ENCODE measurements at regions not wholly inside any gene's neighbourhood (a gene's known extent, or its start where the extent isn't known, plus 50 kb on each side); places are given as distances from the start of the nearest gene placed in this dataset.

DNA sequence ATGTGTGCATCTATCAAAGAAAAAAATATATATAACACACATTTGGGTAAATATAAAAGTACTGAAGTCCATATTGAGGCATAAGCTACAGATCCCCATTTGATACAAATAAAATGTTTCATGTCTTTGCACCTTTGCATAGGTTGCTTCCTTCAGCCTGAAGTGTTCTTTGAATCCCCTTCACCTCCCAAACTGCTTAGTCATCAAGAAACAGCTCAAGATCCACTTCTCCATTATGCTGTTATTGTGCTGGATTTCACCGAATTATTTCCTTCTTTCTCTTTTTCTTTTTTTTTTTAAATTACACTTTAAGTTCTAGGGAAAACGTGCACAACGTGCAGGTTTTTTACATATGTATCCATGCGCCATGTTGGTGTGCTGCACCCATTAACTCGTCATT lies 419.1 kb downstream of the ENC1 start:
- TF ChIP-seq, protein P1, sequence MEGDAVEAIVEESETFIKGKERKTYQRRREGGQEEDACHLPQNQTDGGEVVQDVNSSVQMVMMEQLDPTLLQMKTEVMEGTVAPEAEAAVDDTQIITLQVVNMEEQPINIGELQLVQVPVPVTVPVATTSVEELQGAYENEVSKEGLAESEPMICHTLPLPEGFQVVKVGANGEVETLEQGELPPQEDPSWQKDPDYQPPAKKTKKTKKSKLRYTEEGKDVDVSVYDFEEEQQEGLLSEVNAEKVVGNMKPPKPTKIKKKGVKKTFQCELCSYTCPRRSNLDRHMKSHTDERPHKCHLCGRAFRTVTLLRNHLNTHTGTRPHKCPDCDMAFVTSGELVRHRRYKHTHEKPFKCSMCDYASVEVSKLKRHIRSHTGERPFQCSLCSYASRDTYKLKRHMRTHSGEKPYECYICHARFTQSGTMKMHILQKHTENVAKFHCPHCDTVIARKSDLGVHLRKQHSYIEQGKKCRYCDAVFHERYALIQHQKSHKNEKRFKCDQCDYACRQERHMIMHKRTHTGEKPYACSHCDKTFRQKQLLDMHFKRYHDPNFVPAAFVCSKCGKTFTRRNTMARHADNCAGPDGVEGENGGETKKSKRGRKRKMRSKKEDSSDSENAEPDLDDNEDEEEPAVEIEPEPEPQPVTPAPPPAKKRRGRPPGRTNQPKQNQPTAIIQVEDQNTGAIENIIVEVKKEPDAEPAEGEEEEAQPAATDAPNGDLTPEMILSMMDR (IDR thresholded peaks at IDR 0.05; ENCODE audit: insufficient read depth, low read depth, low read length, missing control alignments): no peak
- no peak overlapping the region for H3K4me3 ChIP-seq (ENCODE audit: low read depth, low read length)
- no peak for DNase-seq (ENCODE audit: low read depth)

DNA sequence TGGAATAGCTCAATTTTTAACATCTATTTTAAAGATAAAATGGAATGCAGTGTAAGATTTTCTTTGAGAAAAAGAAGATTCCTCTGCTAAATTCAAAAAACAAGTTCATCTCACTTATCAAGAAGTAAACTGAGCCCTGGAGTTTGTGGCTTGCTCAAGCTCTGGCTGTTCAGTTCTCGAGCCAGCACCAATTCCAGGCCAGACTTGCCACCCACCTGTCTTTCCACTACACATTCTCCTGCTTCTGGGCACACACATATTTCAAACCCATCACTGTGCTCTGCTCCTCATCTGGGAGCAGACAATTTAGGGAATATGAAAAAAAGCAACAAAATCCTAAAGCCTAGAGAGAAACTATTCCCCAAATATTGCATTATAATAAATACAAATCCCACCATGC lies 424.5 kb downstream of the ENC1 start:
- DNase-seq (ENCODE audit: low read depth): no peak
- TF ChIP-seq, protein P1 (IDR thresholded peaks at IDR 0.05; ENCODE audit: insufficient read depth, low read depth, low read length, missing control alignments): no peak
- no peak overlapping the region for H3K4me3 ChIP-seq (ENCODE audit: low read depth, low read length)

DNA sequence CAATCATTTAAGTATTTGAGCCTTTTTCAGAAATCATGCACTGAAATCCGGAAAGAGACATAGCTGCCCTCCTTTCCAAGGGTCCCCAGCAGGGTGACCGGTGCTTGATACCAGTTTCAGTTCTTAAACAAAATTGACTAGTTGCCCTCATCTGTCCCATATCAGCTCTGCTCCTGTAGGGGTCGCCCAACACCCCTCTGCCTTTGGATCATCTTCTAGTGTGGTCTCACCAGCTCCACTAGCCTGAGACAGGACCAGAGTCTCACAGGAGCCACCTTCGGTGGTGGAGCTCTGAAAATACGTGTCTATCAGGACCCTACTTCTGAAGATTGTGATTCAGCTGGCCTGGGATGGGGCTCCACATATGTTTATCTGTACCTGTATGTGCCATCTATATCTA lies 428.2 kb downstream of the ENC1 start:
- H3K4me3 ChIP-seq (ENCODE audit: low read depth, low read length): no peak overlapping the region
- TF ChIP-seq, protein P1 (IDR thresholded peaks at IDR 0.05; ENCODE audit: insufficient read depth, low read depth, low read length, missing control alignments): peak; percentile 36
- peak; percentile 56 for DNase-seq (ENCODE audit: low read depth)

DNA sequence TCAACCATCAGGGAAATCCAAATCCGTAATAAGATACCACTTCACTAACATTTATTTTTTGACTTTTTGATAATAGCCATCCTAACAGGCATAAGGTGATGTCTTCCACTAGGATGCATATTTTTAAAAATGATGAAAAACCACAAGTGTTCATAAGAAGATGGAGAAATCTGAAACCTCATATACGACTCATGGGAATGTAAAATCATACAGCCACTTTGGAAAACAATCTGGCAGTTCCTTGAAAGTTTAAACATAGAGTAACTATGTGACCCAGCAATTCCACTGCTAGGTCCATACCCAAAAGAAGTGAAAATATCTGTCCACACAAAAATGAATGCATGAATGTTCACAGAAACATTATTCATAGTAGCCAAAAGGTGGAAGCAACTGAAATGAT lies 431.0 kb downstream of the ENC1 start:
- no peak overlapping the region for H3K4me3 ChIP-seq (ENCODE audit: low read depth, low read length)
- DNase-seq (ENCODE audit: low read depth): no peak
- TF ChIP-seq, protein P1 (IDR thresholded peaks at IDR 0.05; ENCODE audit: insufficient read depth, low read depth, low read length, missing control alignments): no peak

DNA sequence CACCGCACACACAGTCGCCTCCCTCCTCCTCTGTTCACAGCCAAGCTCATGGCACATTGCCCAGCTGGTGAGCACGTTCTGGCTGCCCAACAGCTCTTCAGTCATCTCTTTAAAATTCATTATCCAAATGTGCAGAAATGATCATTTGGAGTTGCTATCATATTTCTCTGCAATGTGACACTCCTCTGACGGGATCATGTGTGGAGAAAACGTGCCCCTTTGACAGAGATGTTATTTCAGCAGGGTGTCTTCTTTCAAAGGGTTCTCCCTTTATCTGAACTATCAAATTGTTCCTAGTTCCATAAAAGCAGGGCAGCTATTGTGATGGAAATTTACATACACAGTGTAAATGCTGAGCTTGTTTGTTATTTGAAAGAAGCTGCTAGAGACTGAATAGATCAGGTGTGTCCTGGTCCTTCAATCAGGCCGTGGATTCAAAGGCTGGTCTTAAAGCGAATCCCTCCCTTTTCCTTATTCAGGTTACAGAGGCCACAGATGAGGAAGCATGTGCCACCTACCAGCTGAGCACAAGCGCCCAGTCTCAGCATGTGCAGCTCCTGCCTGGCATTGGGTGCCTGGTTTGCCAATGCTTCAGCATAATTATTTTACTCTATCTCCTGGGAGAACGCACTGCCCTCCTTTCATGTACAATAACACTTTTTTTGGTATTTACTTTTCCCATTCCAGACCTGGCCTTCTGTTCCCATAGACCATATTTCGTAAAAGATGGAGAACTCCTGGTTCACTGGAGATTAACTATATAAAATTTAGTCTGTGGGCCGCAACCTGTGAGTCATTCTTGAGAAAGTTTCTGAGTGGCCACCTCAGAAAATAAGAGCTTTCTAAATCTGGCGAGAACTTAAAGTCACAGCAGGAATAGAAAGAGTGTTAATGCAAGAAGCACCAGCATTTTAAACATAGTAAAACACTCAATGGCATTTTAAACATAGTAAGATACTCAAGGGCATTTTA lies 433.7 kb downstream of the ENC1 start:
- no peak for DNase-seq (ENCODE audit: low read depth)
- TF ChIP-seq, protein P1 (IDR thresholded peaks at IDR 0.05; ENCODE audit: insufficient read depth, low read depth, low read length, missing control alignments): no peak
- H3K4me3 ChIP-seq (ENCODE audit: low read depth, low read length): no peak overlapping the region

DNA sequence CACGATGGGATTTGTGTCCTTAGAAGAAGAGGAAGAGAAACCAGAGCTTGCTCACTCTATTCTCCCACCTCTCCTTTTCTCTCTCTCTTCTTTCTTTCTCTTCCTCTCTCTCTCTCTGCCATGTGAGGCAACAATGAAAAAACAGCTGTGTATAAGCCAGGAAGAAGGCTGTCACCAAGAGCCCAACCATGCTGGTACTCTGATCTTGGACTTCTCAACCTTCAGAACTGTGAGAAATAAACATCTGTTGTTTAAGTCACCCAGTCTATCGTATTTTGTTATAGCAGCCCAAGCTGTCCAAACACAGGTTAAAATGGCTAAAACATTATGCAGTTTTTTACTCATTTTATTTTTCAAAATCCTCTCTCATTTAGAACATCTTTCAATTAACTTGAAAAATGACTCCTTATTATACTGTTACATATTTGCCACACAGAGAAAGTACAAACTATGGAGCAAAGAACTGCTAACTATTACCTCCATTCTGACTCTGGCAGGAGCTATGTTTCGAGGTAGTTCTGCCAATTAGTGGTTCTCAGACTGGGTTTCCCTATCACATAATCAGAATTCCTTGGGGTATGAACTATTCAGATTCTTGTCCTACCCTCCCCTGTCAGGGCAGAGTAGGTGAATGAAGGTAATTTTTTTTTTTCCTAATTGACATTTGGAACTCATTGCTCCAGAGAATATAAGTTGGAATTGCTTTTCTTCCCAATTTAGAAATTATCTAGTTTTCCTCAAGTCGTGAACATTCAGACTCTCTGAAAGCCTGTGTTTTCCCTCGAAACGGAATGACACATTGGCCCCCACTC lies 434.6 kb downstream of the ENC1 start:
- H3K4me3 ChIP-seq (ENCODE audit: low read depth, low read length): no peak overlapping the region
- DNase-seq (ENCODE audit: low read depth): no peak
- TF ChIP-seq, protein P1 (IDR thresholded peaks at IDR 0.05; ENCODE audit: insufficient read depth, low read depth, low read length, missing control alignments): no peak
